Ectodermal cell (in vitro differentiated cells): ENCODE measurements at regions not wholly inside any gene's neighbourhood (a gene's known extent, or its start where the extent isn't known, plus 50 kb on each side); places are given as distances from the start of the nearest gene placed in this dataset.

Experiments used
- H3K27ac ChIP-seq: 2 replicates; pipeline ENCODE4 v1.7.0; 2013; ENCODE audit warnings: mild to moderate bottlenecking, low read depth, low read length; ENCODE audit not compliant: insufficient read depth, poor library complexity, severe bottlenecking
- H3K27me3 ChIP-seq: 2 replicates; pipeline ENCODE4 v1.7.0; 2013; ENCODE audit warnings: mild to moderate bottlenecking, low read length; ENCODE audit not compliant: insufficient read depth, control insufficient read depth, poor library complexity, severe bottlenecking
- H3K36me3 ChIP-seq: one replicate; pipeline ENCODE4 v1.7.0; 2013; ENCODE audit warnings: low read length; ENCODE audit not compliant: control insufficient read depth, insufficient read depth
- H3K4me1 ChIP-seq: one replicate; pipeline ENCODE4 v1.7.0; 2013; ENCODE audit warnings: low read length; ENCODE audit not compliant: control insufficient read depth, insufficient read depth
- H3K4me3 ChIP-seq: 2 replicates; pipeline ENCODE4 v1.7.0; 2013; ENCODE audit warnings: low read depth, low read length, control low read depth; ENCODE audit not compliant: insufficient read depth
- H3K9me3 ChIP-seq: 2 replicates; pipeline ENCODE4 v1.7.0; 2013; ENCODE audit warnings: mild to moderate bottlenecking, low read length, moderate library complexity; ENCODE audit not compliant: control insufficient read depth
- WGBS, 2 experiments: methylation state at CpG; one replicate each; pipeline ENCODE4 v1.1.7; 2013; ENCODE audit warnings: missing lambda C conversion rate in 2 of 2; 5-methylcytosine and 5-hydroxymethylcytosine counted together

DNA sequence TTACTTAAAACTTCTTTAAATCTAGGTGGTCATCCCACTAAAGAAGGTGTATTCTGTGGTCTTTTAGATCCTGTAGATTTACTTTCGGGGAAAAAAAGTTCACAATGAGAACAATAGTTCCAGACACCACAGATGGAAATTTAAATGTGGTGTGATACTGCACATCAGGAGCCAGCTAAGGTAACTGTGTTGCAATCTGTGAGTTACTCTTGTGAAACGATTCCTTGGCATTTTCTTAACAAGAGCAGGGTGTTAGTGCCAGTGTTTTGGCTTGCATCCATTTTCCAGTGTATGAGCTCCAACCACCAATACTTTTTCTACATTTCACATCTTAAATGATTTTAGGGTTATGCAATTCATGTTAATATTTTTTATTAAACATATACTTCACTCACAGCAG is 674.5 kb downstream of the CETN3 start:
- WGBS, 2 experiments = 85 to 93% methylated on average over 2 of the region's 2 CpGs
- Histone ChIP-seq H3K4me1 (no peaks in the 10 kb centered on the region), H3K9me3 (no peaks in the 10 kb centered on the region), H3K27me3 (no peaks in the 10 kb centered on the region), H3K36me3 (no peaks in the 10 kb centered on the region), H3K4me3 (no peak overlapping the region), H3K27ac (no peak overlapping the region)

DNA sequence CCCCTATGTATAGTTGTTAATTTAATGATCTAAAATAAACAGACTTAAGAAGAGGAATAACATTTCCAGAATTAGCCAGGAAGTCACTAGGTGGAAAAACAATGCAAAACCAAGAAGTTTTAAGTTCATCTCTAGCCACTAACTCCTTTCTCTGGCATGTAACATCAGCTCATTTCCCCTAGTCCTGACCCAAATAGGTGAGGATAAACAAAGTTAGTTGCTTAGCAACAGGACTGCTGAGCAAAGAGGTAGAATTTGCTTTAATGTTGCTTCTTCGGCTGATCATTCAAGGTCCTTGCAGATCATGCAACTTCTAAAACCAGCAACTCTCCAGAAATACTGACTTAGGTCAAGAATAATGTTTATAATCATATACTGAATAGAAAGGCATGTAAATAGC is 675.8 kb downstream of the CETN3 start:
- WGBS, 2 experiments = 88% methylated on average over 1 of the region's 1 CpG; no CpG with 5 or more reads in 1 of the 2 experiments
- Histone ChIP-seq H3K4me1 (no peaks in the 10 kb centered on the region), H3K27me3 (no peaks in the 10 kb centered on the region), H3K4me3 (no peak overlapping the region), H3K27ac (no peak overlapping the region), H3K9me3 (no peaks in the 10 kb centered on the region), H3K36me3 (no peaks in the 10 kb centered on the region)

DNA sequence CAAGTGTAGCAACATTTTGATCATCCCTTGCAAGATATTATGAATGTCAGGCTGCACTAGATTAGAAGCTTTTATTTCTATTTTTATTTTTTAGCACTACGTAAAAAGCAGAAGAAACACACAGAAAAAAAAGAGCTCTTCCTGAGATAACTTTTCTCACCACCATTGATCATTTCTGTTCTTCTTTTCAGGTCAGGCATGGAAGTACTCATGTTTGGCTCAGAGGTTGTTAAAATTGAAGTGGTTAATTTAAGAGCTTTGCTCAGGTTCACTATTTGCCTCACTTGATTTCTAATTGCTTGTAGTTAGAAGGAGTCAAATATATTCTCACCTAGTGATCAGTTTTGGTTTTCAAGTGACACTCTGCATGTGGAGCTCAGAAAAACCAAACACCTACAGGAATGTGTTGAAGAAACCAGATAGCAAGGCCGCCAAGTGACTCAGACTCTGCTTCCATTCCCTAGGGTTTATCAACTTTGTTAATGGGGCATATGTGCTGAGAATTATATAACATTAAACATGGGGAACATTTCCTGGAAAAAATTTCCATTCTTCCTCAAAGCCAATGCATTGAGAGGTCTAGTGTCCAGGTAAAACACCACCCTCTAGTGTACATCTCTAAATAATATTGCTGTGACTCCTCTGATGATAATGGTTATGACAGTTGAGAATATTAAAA is 679.8 kb downstream of the CETN3 start:
- Histone ChIP-seq H3K4me3 (no peak overlapping the region), H3K27ac (no peak overlapping the region), H3K9me3 (no peaks in the 10 kb centered on the region), H3K27me3 (no peaks in the 10 kb centered on the region), H3K36me3 (no peaks in the 10 kb centered on the region), H3K4me1 (no peaks in the 10 kb centered on the region)
- 96% methylated on average over 2 of the region's 2 CpGs; no CpG with 5 or more reads in 1 of the 2 experiments for WGBS, 2 experiments

GRCh38 chr5:89728750-89729149 is 680.8 kb downstream of the CETN3 start:
- Histone ChIP-seq H3K4me3 (no peak overlapping the region), H3K9me3 (no peaks in the 10 kb centered on the region), H3K27me3 (no peaks in the 10 kb centered on the region), H3K36me3 (no peaks in the 10 kb centered on the region), H3K27ac (no peak overlapping the region), H3K4me1 (no peaks in the 10 kb centered on the region)
- 91 to 92% methylated on average over 5 of the region's 5 CpGs for WGBS, 2 experiments

GRCh38 chr5:89728134-89728533 is 681.4 kb downstream of the CETN3 start:
- Histone ChIP-seq H3K27ac (no peak overlapping the region), H3K9me3 (no peaks in the 10 kb centered on the region), H3K36me3 (no peaks in the 10 kb centered on the region), H3K4me3 (no peak overlapping the region), H3K27me3 (no peaks in the 10 kb centered on the region), H3K4me1 (no peaks in the 10 kb centered on the region)
- 86 to 94% methylated on average over 2 of the region's 2 CpGs for WGBS, 2 experiments

DNA sequence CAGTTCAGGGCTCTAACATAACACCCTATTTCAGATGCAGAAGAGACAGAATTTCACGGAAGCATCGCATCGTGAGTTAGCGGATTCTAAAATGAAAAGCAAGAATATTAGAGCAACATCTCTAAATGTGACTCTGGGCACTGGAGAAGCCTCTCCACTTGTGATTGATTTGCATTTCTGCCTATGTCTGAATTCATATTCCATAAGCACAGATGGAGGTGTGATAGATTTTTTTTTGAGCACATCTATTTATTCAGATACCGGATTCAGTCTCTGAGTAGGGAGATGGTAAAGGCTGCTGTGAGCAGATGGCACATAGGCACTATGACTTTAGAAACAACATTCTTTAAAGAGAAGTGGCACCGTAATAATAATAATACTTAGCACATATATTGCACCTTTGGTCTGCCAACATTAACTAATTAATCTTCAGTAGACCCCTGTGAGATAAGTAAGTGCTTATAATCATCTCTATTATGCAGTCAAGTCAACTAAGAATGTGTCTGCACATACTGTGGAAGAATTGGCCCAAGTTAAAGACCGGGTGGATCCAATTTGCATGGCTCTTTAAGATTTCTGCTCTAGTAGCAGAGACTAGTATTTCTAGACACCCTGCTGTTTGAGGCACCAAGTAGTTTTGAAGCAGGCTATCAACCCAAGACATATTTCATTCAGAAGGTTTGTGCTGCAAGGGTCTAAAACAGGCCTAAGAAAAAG is 685.0 kb downstream of the CETN3 start:
- Histone ChIP-seq H3K36me3 (no peaks in the 10 kb centered on the region), H3K9me3 (no peaks in the 10 kb centered on the region), H3K4me1 (no peaks in the 10 kb centered on the region), H3K27me3 (no peaks in the 10 kb centered on the region), H3K4me3 (no peak overlapping the region), H3K27ac (no peak overlapping the region)
- WGBS, 2 experiments = 93 to 95% methylated on average over 5 to 7 of the region's 7 CpGs

DNA sequence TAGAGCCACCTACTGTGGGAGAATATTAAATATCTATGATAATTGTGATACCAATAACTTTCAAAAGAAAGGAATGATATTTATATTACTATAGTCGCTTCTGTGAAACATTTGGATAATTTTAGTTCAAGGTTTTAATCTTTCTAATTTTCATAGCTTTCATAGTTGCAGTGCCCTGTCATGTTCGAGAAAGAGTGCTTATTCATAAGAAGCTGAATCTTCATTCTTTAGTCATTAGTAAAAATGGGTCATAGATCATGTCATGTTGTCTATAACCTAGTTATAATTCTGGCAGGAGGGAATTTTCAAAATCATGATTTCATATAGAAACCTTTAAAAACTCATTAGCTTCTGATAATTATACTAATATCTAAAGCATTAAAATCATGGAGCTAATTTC is 685.6 kb downstream of the CETN3 start:
- H3K36me3 ChIP-seq = no peaks in the 10 kb centered on the region
- H3K27ac ChIP-seq = no peak overlapping the region
- H3K4me1 ChIP-seq = no peaks in the 10 kb centered on the region
- WGBS, 2 experiments = 95% methylated on average over 2 of the region's 2 CpGs; no CpG with 5 or more reads in 1 of the 2 experiments
- H3K9me3 ChIP-seq = no peaks in the 10 kb centered on the region
- H3K27me3 ChIP-seq = no peaks in the 10 kb centered on the region
- H3K4me3 ChIP-seq = no peak overlapping the region

DNA sequence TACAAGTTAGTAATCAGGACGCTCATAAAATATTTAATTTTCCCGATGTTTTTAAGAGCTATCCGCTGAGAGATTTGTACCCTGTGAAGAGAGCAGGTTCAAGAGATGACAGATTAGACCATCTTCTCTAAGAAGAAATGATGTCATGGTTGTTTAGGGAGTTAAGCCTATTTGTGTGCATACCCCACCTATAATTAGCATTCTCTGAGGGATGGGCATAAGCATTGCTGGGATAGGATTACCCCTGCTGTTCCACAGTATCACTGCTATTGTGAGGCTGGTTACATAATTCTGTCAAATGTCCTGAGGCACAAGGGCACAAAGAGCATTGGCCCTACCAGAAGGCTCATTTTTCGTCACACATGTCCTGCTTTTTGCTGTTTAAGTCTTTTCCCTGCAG is 687.0 kb downstream of the CETN3 start:
- Histone ChIP-seq H3K36me3 (no peaks in the 10 kb centered on the region), H3K27me3 (no peaks in the 10 kb centered on the region), H3K4me3 (no peak overlapping the region), H3K27ac (no peak overlapping the region), H3K9me3 (no peaks in the 10 kb centered on the region), H3K4me1 (no peaks in the 10 kb centered on the region)
- 94 to 96% methylated on average over 4 of the region's 4 CpGs for WGBS, 2 experiments

GRCh38 chr5:89721931-89722330 is 687.6 kb downstream of the CETN3 start:
- Histone ChIP-seq H3K9me3 (no peaks in the 10 kb centered on the region), H3K27me3 (no peaks in the 10 kb centered on the region), H3K4me1 (no peaks in the 10 kb centered on the region), H3K4me3 (no peak overlapping the region), H3K36me3 (no peaks in the 10 kb centered on the region), H3K27ac (no peak overlapping the region)

DNA sequence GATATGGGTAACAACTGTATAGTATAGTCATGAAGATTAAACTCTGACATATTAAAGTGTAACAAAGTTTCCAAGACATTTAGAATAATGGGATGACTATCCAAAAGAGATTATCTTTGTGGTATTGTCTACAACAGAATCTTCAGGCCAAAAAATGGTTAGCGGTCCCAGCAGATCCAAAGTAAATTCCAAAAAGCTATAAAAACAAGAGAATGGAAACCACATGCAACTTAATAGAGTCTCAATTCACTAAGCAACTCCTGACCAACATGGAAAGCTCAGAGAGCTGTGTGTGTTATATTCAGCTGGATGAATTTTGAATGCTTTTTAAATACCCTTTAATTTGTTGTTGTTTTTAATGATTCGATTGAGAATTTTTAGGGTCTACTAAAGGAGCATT is 688.2 kb downstream of the CETN3 start:
- WGBS, 2 experiments = 94 to 100% methylated on average over 1 to 2 of the region's 2 CpGs
- H3K4me3 ChIP-seq = no peak overlapping the region
- H3K9me3 ChIP-seq = no peaks in the 10 kb centered on the region
- H3K27ac ChIP-seq = no peak overlapping the region
- H3K4me1 ChIP-seq = no peaks in the 10 kb centered on the region
- H3K36me3 ChIP-seq = no peaks in the 10 kb centered on the region
- H3K27me3 ChIP-seq = no peaks in the 10 kb centered on the region
